Peyer's patch (tissue), 4 donors: ENCODE measurements at regions not wholly inside any gene's neighbourhood (a gene's known extent, or its start where the extent isn't known, plus 50 kb on each side); places are given as distances from the start of the nearest gene placed in this dataset.

Source experiments
- POLR2A ChIP-seq, 2 donors: fragments of 450-650 bp; IDR thresholded peaks; one replicate each; pipeline ENCODE4 v1.5.1; 2017; ENCODE audit warnings: antibody characterized with exemption in 2 of 2, mild to moderate bottlenecking in 2 of 2, moderate library complexity in 2 of 2
- TF ChIP-seq, protein P1 (sequence below), 6 experiments: fragments of 450-650 bp in 4 of 6; fragments of 200-600 bp in 2 of 6; sonication (generic) in 1 of 6; IDR thresholded peaks; one replicate each; pipeline ENCODE4 v1.5.1; 2017 to 2019; ENCODE audit warnings: antibody characterized with exemption in 6 of 6, mild to moderate bottlenecking in 3 of 6, moderate library complexity in 1 of 6

DNA sequence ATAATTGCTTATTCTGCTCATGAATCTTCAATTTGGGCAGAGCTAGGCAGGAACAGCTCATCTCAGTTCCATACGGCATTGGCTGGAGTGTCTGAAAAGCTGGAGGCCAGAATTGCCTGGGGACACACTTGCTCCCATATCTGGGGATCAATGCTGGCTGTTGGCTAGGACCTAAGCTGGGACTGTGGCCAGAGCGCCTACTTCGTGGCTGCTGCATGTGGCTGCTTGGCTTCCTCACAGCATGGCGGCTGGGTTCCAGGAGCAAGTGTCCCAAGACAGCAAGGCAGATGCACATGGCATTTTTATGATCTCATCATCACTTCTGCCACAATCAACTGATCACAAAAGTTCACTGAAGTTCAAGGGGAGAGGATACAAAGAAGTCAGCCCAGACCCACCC, 200.2 kb downstream of the TTC8 start:
- TF ChIP-seq, protein P1, sequence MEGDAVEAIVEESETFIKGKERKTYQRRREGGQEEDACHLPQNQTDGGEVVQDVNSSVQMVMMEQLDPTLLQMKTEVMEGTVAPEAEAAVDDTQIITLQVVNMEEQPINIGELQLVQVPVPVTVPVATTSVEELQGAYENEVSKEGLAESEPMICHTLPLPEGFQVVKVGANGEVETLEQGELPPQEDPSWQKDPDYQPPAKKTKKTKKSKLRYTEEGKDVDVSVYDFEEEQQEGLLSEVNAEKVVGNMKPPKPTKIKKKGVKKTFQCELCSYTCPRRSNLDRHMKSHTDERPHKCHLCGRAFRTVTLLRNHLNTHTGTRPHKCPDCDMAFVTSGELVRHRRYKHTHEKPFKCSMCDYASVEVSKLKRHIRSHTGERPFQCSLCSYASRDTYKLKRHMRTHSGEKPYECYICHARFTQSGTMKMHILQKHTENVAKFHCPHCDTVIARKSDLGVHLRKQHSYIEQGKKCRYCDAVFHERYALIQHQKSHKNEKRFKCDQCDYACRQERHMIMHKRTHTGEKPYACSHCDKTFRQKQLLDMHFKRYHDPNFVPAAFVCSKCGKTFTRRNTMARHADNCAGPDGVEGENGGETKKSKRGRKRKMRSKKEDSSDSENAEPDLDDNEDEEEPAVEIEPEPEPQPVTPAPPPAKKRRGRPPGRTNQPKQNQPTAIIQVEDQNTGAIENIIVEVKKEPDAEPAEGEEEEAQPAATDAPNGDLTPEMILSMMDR (IDR thresholded peaks at IDR 0.05), result no peak
- TF ChIP-seq POLR2A (IDR thresholded peaks at IDR 0.05), result no peak
